Stimulated activated memory B cell treated with anti-CD40 and anti-IgM and Interleukin-4, amounts not matched to agents 10 μg/mL and 1 μg/mL and 100 μg/mL, for 72 hours (primary cell): ENCODE measurements at regions not wholly inside any gene's neighbourhood (a gene's known extent, or its start where the extent isn't known, plus 50 kb on each side); places are given as distances from the start of the nearest gene placed in this dataset.
"Not testable (repeated sequence)": the region's sequence is repeated elsewhere in the genome, so short reads cannot be mapped to it uniquely, and the experiment has no call there.

Experiments used
- ATAC-seq: fragments of 150-1000 bp; cut with Tn5 transposase; 2 replicates; pipeline ENCODE4 v1.10.0; 2021
- H3K27ac Mint-ChIP-seq: one replicate; pipeline ENCODE4 v1.8.0; 2022; ENCODE audit warnings: mild to moderate bottlenecking, mixed read lengths
- H3K27me3 Mint-ChIP-seq: one replicate; pipeline ENCODE4 v1.8.0; 2022; ENCODE audit warnings: mixed read lengths
- H3K36me3 Mint-ChIP-seq: one replicate; pipeline ENCODE4 v1.8.0; 2022; ENCODE audit warnings: mixed read lengths
- H3K4me1 Mint-ChIP-seq: one replicate; pipeline ENCODE4 v1.8.0; 2022; ENCODE audit warnings: mixed read lengths
- H3K4me3 Mint-ChIP-seq: one replicate; pipeline ENCODE4 v1.8.0; 2022; ENCODE audit warnings: mild to moderate bottlenecking, moderate library complexity, mixed read lengths
- H3K9me3 Mint-ChIP-seq: one replicate; pipeline ENCODE4 v1.8.0; 2022; ENCODE audit warnings: mixed read lengths

DNA sequence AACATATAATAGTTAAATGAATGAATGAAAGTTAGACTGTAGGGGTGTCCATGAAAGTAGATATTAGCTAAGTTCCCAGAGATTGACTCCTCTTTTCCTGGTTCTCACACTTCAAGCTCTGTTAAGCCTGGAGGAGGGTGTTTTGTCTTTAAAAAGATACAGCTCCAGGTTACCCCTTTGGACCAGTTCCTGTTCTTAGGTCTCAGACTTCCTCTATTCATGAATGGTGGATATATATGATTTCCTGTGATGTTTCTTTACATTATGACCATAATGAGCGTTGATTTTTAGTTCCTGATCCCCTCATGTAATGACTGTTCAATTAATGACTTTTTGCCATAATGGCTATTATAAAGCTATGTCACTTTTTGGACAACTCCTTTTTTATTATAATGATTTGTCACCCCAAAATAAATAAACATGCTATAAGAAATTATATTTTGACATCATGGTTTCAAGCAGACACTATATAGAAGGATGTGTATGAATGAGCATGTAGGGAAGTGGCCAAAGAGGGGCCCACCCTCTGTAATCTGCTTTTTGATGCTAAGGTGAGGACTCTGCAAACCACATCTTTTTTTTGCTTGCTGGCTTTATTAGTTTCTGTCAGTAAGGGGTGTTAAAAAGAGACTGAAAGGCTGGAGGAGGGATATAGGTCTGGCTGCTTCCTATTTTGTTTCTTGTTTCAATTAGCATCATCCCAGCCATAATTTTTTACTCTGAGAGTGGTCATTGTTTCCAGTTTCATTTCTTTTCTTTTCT lies 115.2 kb downstream of the FAM72B start:
- ATAC-seq: peak; percentile 47
- H3K27ac Mint-ChIP-seq, H3K27me3 Mint-ChIP-seq, H3K4me1 Mint-ChIP-seq, H3K9me3 Mint-ChIP-seq, H3K4me3 Mint-ChIP-seq, H3K36me3 Mint-ChIP-seq: not testable (repeated sequence)

- not testable (repeated sequence) for H3K4me1 Mint-ChIP-seq, H3K27me3 Mint-ChIP-seq, H3K4me3 Mint-ChIP-seq, H3K36me3 Mint-ChIP-seq, ATAC-seq, H3K9me3 Mint-ChIP-seq, H3K27ac Mint-ChIP-seq
These were observed 110.3 kb downstream of the FAM72B start for GRCh38 chr1:121073852-121074251.

- not testable (repeated sequence) for H3K9me3 Mint-ChIP-seq, H3K4me1 Mint-ChIP-seq, ATAC-seq, H3K36me3 Mint-ChIP-seq, H3K27ac Mint-ChIP-seq, H3K4me3 Mint-ChIP-seq
- peaks cover 13% of the 10 kb centered on the region for H3K27me3 Mint-ChIP-seq
These were observed 108.8 kb downstream of the FAM72B start for GRCh38 chr1:121075254-121075805.

GRCh38 chr1:121076674-121077073 lies 107.5 kb downstream of the FAM72B start:
- ATAC-seq: peak; percentile 96
- not testable (repeated sequence) for H3K4me3 Mint-ChIP-seq, H3K4me1 Mint-ChIP-seq, H3K9me3 Mint-ChIP-seq, H3K36me3 Mint-ChIP-seq, H3K27ac Mint-ChIP-seq
- H3K27me3 Mint-ChIP-seq: peaks cover 26% of the 10 kb centered on the region

GRCh38 chr1:121079655-121080054 lies 104.5 kb downstream of the FAM72B start:
- H3K4me3 Mint-ChIP-seq, H3K9me3 Mint-ChIP-seq, ATAC-seq, H3K27ac Mint-ChIP-seq, H3K36me3 Mint-ChIP-seq, H3K4me1 Mint-ChIP-seq: not testable (repeated sequence)
- H3K27me3 Mint-ChIP-seq: peaks cover 26% of the 10 kb centered on the region

- not testable (repeated sequence) for ATAC-seq, H3K27ac Mint-ChIP-seq, H3K4me1 Mint-ChIP-seq, H3K36me3 Mint-ChIP-seq, H3K4me3 Mint-ChIP-seq, H3K9me3 Mint-ChIP-seq
- peaks cover 26% of the 10 kb centered on the region for H3K27me3 Mint-ChIP-seq
These were observed 103.8 kb downstream of the FAM72B start for GRCh38 chr1:121080197-121080903.

DNA sequence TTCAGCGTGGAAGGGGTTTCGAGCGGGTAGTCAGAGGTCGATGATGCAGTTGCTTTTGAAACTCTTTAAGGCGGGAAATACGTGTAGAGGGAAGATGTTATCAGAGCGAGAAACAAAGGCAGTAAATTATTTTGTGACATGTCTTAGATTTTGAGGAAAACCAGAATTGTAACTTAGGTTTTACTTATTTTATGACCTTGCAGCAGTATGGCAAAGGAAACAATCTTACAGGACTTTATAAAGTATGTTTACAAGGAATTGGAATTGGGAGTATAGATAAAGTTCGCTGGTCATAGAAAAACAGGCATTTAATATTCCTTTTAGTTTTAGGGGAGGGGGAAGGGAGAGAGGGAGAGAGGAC lies 103.3 kb downstream of the FAM72B start:
- not testable (repeated sequence) for H3K4me1 Mint-ChIP-seq, H3K9me3 Mint-ChIP-seq, ATAC-seq, H3K27ac Mint-ChIP-seq, H3K4me3 Mint-ChIP-seq, H3K36me3 Mint-ChIP-seq
- H3K27me3 Mint-ChIP-seq: peaks cover 26% of the 10 kb centered on the region

DNA sequence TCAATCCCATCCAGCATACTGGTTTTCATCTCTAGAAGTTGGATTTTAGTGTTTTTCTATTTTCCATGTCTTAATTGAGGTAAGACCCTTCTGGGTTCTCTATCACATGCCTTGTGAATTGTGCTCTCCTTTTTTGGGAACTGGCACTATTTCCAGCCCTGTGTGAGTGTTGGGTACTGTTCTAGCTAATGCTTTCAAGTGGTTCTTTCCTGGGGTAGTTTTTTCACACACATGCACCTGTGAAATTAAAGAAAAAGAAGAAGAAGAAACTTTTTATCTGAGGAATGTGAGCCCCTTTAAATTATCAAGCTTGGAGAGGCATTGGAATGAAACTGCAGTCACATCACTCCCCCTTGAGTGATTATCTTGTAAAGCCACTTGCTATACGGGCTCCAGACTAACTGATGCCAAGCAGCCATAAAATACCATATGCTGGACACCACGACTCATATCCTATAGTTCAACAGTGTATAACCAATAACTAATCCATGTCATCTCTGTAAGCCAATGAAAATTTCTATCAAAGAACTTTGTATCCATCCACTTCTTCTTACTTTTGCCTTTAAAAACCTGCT lies 102.4 kb downstream of the FAM72B start:
- not testable (repeated sequence) for H3K4me3 Mint-ChIP-seq

GRCh38 chr1:121082995-121083394 lies 101.1 kb downstream of the FAM72B start:
- not testable (repeated sequence) for H3K9me3 Mint-ChIP-seq, H3K27ac Mint-ChIP-seq, H3K4me3 Mint-ChIP-seq, H3K4me1 Mint-ChIP-seq, ATAC-seq, H3K36me3 Mint-ChIP-seq
- peaks cover 26% of the 10 kb centered on the region for H3K27me3 Mint-ChIP-seq

More for the DNA sequence above, 102.4 kb downstream of the FAM72B start:
- not testable (repeated sequence) for H3K36me3 Mint-ChIP-seq, H3K9me3 Mint-ChIP-seq, H3K4me1 Mint-ChIP-seq, H3K27ac Mint-ChIP-seq, ATAC-seq
- H3K27me3 Mint-ChIP-seq: peaks cover 26% of the 10 kb centered on the region

GRCh38 chr1:121086249-121086648 lies 97.9 kb downstream of the FAM72B start:
- not testable (repeated sequence) for H3K4me3 Mint-ChIP-seq, H3K36me3 Mint-ChIP-seq, ATAC-seq, H3K9me3 Mint-ChIP-seq, H3K4me1 Mint-ChIP-seq, H3K27me3 Mint-ChIP-seq, H3K27ac Mint-ChIP-seq

GRCh38 chr1:121087221-121087620 lies 96.9 kb downstream of the FAM72B start:
- not testable (repeated sequence) for H3K4me3 Mint-ChIP-seq, H3K4me1 Mint-ChIP-seq, H3K27ac Mint-ChIP-seq, H3K27me3 Mint-ChIP-seq, H3K9me3 Mint-ChIP-seq, ATAC-seq, H3K36me3 Mint-ChIP-seq

- not testable (repeated sequence) for H3K4me1 Mint-ChIP-seq, H3K36me3 Mint-ChIP-seq, H3K9me3 Mint-ChIP-seq, ATAC-seq, H3K4me3 Mint-ChIP-seq, H3K27me3 Mint-ChIP-seq, H3K27ac Mint-ChIP-seq
These were observed 95.6 kb downstream of the FAM72B start for GRCh38 chr1:121088568-121088967.

DNA sequence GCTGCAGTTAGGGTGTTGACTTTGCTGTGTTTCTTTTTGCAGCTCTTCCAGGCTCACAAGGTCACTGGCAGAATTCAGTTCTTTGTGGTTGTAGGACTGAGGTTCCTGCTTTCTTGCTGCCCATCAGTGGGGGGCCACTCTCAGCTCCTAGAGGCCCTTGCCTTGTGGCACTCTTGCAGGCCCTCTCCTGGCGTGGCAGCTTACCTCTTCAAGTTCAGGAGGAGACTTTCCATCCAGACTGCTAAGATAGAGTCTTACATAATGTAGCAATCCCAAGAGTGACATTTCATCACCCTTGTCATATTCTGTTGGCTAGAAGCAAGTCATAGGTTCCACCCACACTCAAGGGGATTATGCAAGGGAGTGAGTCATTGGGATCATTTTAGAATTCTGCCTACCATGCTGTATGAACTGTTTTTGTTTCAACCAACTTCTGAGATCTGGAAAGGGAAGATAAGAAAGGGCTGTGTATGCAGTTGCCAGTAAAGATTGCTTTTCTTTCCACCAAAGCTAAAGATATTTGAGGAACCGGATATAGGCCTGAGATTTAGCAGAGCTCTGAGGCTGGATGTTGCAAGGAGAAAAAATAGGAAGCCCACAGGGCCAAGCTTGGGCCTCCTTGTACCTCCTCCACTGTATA lies 91.7 kb downstream of the FAM72B start:
- not testable (repeated sequence) for H3K4me3 Mint-ChIP-seq, ATAC-seq, H3K9me3 Mint-ChIP-seq, H3K36me3 Mint-ChIP-seq, H3K27ac Mint-ChIP-seq, H3K27me3 Mint-ChIP-seq, H3K4me1 Mint-ChIP-seq

GRCh38 chr1:121095014-121095413 lies 89.1 kb downstream of the FAM72B start:
- H3K4me1 Mint-ChIP-seq, H3K4me3 Mint-ChIP-seq, H3K27ac Mint-ChIP-seq, H3K9me3 Mint-ChIP-seq, H3K36me3 Mint-ChIP-seq, H3K27me3 Mint-ChIP-seq, ATAC-seq: not testable (repeated sequence)

DNA sequence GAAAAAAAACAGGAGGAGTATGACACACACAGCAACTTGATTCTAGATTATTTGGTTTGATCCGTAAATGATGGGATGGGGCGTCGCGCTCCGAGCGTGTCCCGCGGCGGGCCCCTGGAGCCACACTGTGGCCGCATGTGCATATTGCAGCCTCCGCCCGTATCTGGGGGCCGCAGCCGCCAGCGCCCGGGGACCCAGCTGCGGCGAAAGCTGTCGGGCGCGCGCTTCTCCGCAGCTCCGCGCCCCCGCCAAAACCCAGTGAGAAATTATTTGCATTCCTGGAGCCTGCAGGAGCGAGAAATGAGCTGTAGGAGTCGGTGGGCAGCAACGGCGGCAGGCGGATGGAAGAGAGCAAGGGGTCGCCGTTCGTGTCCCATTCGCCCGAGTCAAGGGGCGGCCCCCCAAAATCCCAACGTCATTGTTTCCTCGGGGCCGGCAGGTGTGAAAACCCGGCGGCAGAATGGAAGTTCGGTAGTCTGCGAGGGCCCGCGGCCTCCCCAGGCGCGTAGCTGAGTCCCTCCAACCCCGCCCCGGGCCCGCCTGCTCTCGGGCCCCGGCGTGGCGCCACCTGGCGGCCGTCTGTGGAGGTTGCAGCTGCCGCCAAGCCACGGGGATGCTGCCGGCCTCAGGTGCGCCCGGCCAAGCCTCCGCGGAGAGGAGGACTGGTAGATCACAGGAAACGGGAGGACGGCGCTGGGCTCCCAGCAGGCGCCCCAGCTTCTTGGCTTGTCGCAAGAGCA lies 86.8 kb downstream of the FAM72B start:
- H3K27ac Mint-ChIP-seq, H3K9me3 Mint-ChIP-seq, H3K27me3 Mint-ChIP-seq, H3K36me3 Mint-ChIP-seq, H3K4me1 Mint-ChIP-seq: not testable (repeated sequence)
- peak; percentile 98 for ATAC-seq
- peak overlapping the region; percentile 75 for H3K4me3 Mint-ChIP-seq
